Activated naive CD4-positive, alpha-beta T cell treated with anti-CD3 and anti-CD28 coated beads for 36 hours (primary cell): ENCODE measurements at regions not wholly inside any gene's neighbourhood (a gene's known extent, or its start where the extent isn't known, plus 50 kb on each side); places are given as distances from the start of the nearest gene placed in this dataset.

Experiments used
- CTCF ChIA-PET: fragments of 350-600 bp; sonication (Branson Sonifier 250); formaldehyde crosslinking; loops from one replicate; lab custom pipeline; 2021; ENCODE audit warnings: antibody characterized with exemption; lab: Charles Lee
- DNase-seq: peaks from one replicate; pipeline ENCODE4 v3.0.0-alpha.2; 2020
- H3K27ac Mint-ChIP-seq: one replicate; pipeline ENCODE4 v1.8.0; 2021; ENCODE audit warnings: mild to moderate bottlenecking, mixed read lengths
- H3K27me3 Mint-ChIP-seq: one replicate; pipeline ENCODE4 v1.8.0; 2021; ENCODE audit warnings: low read depth, mixed read lengths
- H3K36me3 Mint-ChIP-seq: one replicate; pipeline ENCODE4 v1.8.0; 2021; ENCODE audit warnings: low read depth, mixed read lengths
- H3K4me1 Mint-ChIP-seq: one replicate; pipeline ENCODE4 v1.8.0; 2021; ENCODE audit warnings: low read depth, mixed read lengths
- H3K4me3 Mint-ChIP-seq: one replicate; pipeline ENCODE4 v1.8.0; 2021; ENCODE audit warnings: mild to moderate bottlenecking, moderate library complexity, mixed read lengths
- H3K9me3 Mint-ChIP-seq: one replicate; pipeline ENCODE4 v1.8.0; 2021; ENCODE audit warnings: mixed read lengths
- intact Hi-C: fragments of 100-400 bp; cut with micrococcal nuclease; formaldehyde crosslinking; loops from one replicate; pipeline ENCODE4 v1.15.1; 2023

- Mint-ChIP-seq H3K27me3 (no peaks in the 10 kb centered on the region), H3K36me3 (no peaks in the 10 kb centered on the region), H3K9me3 (no peaks in the 10 kb centered on the region), H3K4me1 (no peaks in the 10 kb centered on the region), H3K27ac (no peak overlapping the region), H3K4me3 (no peak overlapping the region)
- intact Hi-C loops = no loop called here
- DNase-seq = no peak
- CTCF ChIA-PET = no interaction called here
Measured at GRCh38 chr2:144833075-144833637, 313.2 kb upstream of the ZEB2 start.

- intact Hi-C loops = no loop called here
- Mint-ChIP-seq H3K27me3 (no peaks in the 10 kb centered on the region), H3K27ac (no peak overlapping the region), H3K4me3 (no peak overlapping the region), H3K36me3 (no peaks in the 10 kb centered on the region), H3K9me3 (no peaks in the 10 kb centered on the region), H3K4me1 (no peaks in the 10 kb centered on the region)
- CTCF ChIA-PET = no interaction called here
- DNase-seq = no peak
Measured at GRCh38 chr2:144832048-144832447, 312.1 kb upstream of the ZEB2 start.

DNA sequence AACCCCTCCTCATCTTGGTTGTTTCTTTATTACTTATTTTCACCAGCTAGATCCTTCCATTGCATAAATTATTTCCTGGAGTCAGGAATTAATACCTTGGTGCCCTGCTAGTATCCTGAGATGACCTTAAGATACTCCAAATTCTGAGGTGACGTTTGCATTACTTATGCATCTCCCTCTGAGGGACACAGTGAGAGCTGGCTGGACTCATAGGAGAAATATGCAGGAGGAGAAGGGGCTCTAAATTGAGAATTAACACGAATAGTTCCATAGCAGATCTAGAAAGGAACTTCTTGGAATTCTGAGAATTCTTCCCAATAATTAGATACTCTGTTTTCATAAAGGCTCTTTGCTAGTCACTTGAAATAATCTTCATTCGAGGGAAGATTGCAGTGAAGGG is 310.6 kb upstream of the ZEB2 start:
- H3K27ac Mint-ChIP-seq = no peak overlapping the region
- H3K9me3 Mint-ChIP-seq = no peaks in the 10 kb centered on the region
- H3K27me3 Mint-ChIP-seq = no peaks in the 10 kb centered on the region
- no peaks in the 10 kb centered on the region for H3K4me1 Mint-ChIP-seq
- no peak for DNase-seq
- CTCF ChIA-PET = no interaction called here
- H3K36me3 Mint-ChIP-seq = no peaks in the 10 kb centered on the region
- intact Hi-C loops = no loop called here
- no peak overlapping the region for H3K4me3 Mint-ChIP-seq

DNA sequence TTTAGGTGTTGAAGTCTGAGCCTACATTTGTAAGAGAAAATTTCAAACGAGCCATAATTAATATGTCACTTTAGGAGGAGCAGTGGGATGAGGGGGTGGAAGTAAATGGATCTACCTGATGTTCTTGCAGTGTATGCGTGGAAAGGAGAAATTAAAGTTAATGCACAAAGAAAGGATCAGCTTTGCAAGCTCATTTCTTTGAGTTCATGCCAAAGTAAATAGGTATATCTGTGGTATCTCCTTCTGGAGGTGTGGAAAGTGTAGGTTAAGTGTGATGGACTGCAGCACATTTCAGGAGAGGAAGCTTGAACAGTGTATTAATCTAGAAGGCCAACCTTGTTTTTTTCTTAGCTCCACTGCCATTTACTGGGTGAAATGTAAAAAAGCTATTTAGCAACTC is 307.5 kb upstream of the ZEB2 start:
- H3K27ac Mint-ChIP-seq = no peak overlapping the region

DNA sequence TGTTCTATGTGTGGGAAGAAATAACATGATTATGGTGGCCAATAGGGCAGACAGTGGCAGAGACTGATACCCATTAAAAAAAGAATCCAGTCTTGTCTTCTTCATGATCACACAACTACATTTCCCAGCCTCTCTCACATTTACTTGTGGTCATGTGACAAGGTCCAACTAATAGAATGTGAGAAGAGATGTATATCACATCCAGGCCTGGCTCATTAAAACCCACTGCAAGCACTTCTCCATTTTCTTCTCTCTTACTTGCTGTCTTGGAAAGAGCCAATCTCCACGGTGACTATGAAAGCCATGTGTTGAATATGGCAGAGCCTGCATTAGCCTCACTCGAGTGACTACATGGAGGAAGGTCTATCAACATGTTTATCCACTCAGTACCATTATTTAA is 306.2 kb upstream of the ZEB2 start:
- Mint-ChIP-seq H3K36me3 (no peaks in the 10 kb centered on the region), H3K4me1 (no peaks in the 10 kb centered on the region), H3K27me3 (no peaks in the 10 kb centered on the region), H3K4me3 (no peak overlapping the region), H3K9me3 (peaks cover 5% of the 10 kb centered on the region), H3K27ac (no peak overlapping the region)
- CTCF ChIA-PET = no interaction called here
- intact Hi-C loops = no loop called here
- DNase-seq = no peak

More for the DNA sequence above, 307.5 kb upstream of the ZEB2 start:
- Mint-ChIP-seq H3K9me3 (peaks cover 1% of the 10 kb centered on the region), H3K4me3 (no peak overlapping the region), H3K27me3 (no peaks in the 10 kb centered on the region), H3K4me1 (no peaks in the 10 kb centered on the region), H3K36me3 (no peaks in the 10 kb centered on the region)
- CTCF ChIA-PET = no interaction called here
- intact Hi-C loops = no loop called here
- no peak for DNase-seq

DNA sequence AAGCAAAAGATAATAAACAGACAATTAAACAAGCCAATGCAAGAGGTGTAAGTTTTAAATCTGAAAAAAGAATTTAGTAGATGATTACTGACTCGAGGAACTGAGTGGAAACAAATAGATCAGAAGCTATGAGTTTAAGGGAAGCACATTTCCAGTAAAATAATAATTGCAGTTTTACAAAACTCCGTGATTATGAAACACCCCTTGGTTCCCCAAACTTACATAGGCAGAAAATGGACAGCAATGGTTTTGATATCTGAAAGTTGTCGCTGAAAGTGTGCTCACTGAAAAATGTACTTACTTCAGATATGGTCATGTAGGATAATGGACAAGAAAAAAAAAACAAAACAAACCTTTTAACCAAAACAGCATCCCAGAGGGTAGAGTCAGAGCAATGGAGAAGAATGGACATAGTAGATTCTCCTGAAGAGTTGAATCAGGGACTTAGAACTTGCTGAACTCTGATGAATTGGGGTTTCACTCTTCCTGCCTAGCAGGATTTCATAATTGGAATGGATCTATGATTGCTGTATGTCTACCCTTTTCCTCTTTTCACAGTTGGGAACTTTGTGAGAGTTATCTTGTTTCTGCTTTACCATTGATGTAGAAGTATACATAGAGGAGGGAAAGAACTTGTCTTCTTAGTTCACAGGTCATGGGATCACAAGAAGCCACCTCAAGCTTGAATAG is 305.6 kb upstream of the ZEB2 start:
- no peak for DNase-seq
- H3K36me3 Mint-ChIP-seq = no peaks in the 10 kb centered on the region
- no peaks in the 10 kb centered on the region for H3K27me3 Mint-ChIP-seq
- no peak overlapping the region for H3K4me3 Mint-ChIP-seq
- CTCF ChIA-PET = no interaction called here
- H3K27ac Mint-ChIP-seq = no peak overlapping the region
- intact Hi-C loops = no loop called here
- H3K9me3 Mint-ChIP-seq = peaks cover 5% of the 10 kb centered on the region
- no peaks in the 10 kb centered on the region for H3K4me1 Mint-ChIP-seq

GRCh38 chr2:144824306-144825080 is 304.6 kb upstream of the ZEB2 start:
- intact Hi-C loops = no loop called here
- CTCF ChIA-PET = no interaction called here
- Mint-ChIP-seq H3K27ac (no peak overlapping the region), H3K4me1 (no peaks in the 10 kb centered on the region), H3K4me3 (no peak overlapping the region), H3K9me3 (peaks cover 5% of the 10 kb centered on the region), H3K27me3 (no peaks in the 10 kb centered on the region), H3K36me3 (no peaks in the 10 kb centered on the region)
- no peak for DNase-seq

DNA sequence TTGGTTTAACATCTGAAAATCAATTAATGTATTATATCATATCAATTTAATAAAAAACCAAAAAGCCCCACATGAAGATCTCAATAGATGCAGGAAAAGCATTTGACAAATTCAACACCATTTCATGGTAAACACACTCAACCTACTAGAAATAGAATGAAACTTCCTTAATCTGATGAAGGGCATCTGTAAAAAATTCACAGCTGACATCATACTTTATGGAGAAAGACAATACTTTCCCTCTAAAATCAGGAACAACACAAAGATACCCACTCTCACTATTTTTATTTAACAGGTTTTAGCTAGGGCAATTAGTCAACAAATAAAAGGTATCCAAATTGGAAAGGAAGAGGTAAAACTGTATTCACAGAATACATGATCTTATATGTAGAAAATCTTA is 303.0 kb upstream of the ZEB2 start:
- intact Hi-C loops = no loop called here
- no peak for DNase-seq
- Mint-ChIP-seq H3K9me3 (peaks cover 5% of the 10 kb centered on the region), H3K4me1 (no peaks in the 10 kb centered on the region), H3K27ac (no peak overlapping the region), H3K36me3 (no peaks in the 10 kb centered on the region), H3K27me3 (no peaks in the 10 kb centered on the region), H3K4me3 (no peak overlapping the region)
- CTCF ChIA-PET = no interaction called here

DNA sequence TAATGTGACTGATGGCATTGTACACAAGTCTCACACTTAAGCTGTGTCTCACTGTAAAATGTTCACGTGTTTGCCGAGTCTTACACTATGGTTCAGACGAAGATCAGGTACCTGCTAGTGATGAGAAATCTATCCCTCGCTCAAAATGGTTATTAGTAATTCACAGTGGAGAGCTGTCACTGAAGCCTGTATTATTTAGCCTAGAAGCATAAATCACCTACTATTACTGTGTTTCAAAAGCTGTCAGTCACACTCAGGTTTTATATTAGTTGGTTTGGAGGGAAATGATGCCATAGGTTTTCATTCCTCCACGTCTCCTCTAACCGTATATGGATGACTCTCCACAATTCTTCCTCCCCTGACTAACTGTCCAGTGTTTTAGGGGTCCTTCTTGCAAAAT is 292.4 kb upstream of the ZEB2 start:
- no peak overlapping the region for H3K27ac Mint-ChIP-seq
- no peaks in the 10 kb centered on the region for H3K9me3 Mint-ChIP-seq
- no peaks in the 10 kb centered on the region for H3K36me3 Mint-ChIP-seq
- no peaks in the 10 kb centered on the region for H3K4me1 Mint-ChIP-seq
- DNase-seq = no peak
- no peak overlapping the region for H3K4me3 Mint-ChIP-seq
- H3K27me3 Mint-ChIP-seq = no peaks in the 10 kb centered on the region
- CTCF ChIA-PET = no interaction called here
- intact Hi-C loops = no loop called here

DNA sequence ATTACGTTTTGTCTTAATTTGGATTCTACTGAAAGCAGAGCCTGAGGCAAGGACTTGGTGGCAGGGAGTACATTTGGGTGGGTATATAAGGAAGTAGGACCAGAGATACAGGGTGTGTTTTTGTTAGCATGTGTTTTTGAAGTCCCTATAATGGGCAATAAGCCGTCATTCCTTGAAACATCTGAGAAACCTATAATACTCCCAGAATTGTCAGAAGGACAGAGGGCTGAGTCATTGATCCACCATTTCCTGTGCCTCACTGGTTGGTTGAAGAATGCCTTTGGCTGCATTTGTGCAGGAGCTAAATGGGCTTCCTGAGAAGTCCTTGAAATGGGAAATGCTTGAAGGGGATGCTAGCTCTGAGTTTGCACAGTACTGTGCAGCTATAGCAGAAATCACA is 281.8 kb upstream of the ZEB2 start:
- H3K4me1 Mint-ChIP-seq = no peaks in the 10 kb centered on the region

DNA sequence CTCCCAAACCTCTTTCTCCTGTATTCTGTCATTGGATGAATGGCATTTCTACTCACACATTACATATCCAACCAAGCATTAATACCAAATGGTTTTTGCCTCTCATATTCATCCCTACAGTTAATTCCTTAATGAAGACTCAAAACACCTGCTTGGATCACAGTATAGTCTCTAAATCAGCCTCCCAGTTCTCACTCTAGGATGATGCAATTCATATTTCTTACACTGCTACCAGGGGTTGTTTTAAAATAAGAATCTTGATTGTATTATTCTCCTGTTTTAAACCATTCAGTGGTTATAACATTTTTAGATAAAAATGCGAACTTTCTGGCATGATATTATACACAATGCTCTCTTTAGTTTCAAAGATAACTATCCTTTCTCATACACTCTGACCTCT is 281.4 kb upstream of the ZEB2 start:
- no peak overlapping the region for H3K4me3 Mint-ChIP-seq
- no peak overlapping the region for H3K27ac Mint-ChIP-seq
- no peaks in the 10 kb centered on the region for H3K4me1 Mint-ChIP-seq
- intact Hi-C loops = no loop called here
- H3K36me3 Mint-ChIP-seq = no peaks in the 10 kb centered on the region
- H3K9me3 Mint-ChIP-seq = no peaks in the 10 kb centered on the region
- H3K27me3 Mint-ChIP-seq = no peaks in the 10 kb centered on the region
- DNase-seq = no peak
- CTCF ChIA-PET = no interaction called here

More for the DNA sequence above, 281.8 kb upstream of the ZEB2 start:
- Mint-ChIP-seq H3K27me3 (no peaks in the 10 kb centered on the region), H3K36me3 (no peaks in the 10 kb centered on the region), H3K27ac (no peak overlapping the region), H3K4me3 (no peak overlapping the region), H3K9me3 (no peaks in the 10 kb centered on the region)
- CTCF ChIA-PET = no interaction called here
- DNase-seq = no peak
- intact Hi-C loops = no loop called here

GRCh38 chr2:144798989-144799388 is 279.1 kb upstream of the ZEB2 start:
- no peak for DNase-seq
- intact Hi-C loops = no loop called here
- H3K4me1 Mint-ChIP-seq = no peaks in the 10 kb centered on the region
- no peaks in the 10 kb centered on the region for H3K27me3 Mint-ChIP-seq
- H3K36me3 Mint-ChIP-seq = no peaks in the 10 kb centered on the region
- no peak overlapping the region for H3K27ac Mint-ChIP-seq
- CTCF ChIA-PET = no interaction called here
- no peaks in the 10 kb centered on the region for H3K9me3 Mint-ChIP-seq
- no peak overlapping the region for H3K4me3 Mint-ChIP-seq

DNA sequence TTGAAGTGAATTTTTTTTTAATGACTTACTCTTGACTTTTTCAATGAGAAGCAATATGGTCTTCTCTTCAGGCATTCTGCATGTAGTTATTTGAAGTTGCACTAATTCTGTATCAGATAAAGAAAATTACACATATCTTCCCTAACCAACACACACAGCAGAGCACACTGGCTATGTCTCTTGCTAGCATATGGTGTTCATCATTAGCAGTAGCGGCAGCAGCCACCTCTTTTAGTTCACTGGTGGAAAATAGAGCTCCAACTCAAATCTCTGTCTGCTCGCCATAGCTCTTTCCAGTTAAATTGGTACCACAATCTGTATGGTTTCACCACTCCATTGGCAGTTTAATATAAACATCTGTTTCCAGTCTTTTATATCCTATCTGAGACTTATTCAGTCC is 278.1 kb upstream of the ZEB2 start:
- Mint-ChIP-seq H3K36me3 (no peaks in the 10 kb centered on the region), H3K27me3 (no peaks in the 10 kb centered on the region), H3K4me3 (no peak overlapping the region), H3K9me3 (no peaks in the 10 kb centered on the region), H3K4me1 (no peaks in the 10 kb centered on the region), H3K27ac (no peak overlapping the region)
- intact Hi-C loops = no loop called here
- DNase-seq = no peak
- CTCF ChIA-PET = no interaction called here
